ENCODE measurements at regions not wholly inside any gene's neighbourhood (a gene's known extent, or its start where the extent isn't known, plus 50 kb on each side); places are given as distances from the start of the nearest gene placed in this dataset.

DNA sequence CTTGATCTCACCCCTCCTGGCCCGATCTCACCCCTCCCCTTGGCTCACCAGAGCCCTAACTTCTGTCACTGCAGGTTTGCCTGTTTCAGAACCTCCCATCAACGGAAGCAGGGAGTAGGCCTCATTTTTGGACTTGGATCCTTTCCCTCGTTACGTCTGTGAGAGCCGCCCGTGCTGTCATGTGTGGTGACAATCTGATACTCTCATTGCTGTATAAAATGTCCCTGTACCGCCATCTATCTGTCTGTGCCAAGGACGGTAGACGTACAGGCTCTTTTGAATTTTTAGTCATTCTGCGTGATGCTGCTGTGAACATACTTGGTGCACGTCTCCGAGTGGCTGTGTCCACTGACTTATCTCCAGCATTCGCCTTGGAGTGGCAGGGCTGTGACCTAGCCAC is 1163.1 kb downstream of the BRD1 start:
- DNase-seq, result no peak

DNA sequence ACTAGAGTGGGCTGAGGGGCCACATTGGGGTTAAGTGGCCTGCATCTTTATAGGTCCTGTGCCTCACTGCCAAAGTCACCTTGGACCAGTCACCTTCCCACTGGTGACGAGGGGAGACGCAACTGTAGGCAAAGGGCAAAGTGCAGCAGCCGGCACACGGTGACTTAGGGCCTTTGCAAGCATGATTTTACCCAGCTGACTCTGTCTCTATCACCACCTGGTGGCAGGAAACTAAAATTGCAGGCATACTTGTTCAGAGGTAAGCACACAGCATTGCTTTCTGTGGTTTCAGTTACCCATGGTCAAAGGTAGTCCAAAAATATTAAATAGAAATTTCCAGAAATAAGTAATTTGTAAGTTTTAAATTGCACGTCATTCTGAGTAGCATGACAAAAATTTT is 1164.4 kb downstream of the BRD1 start:
- no peak for DNase-seq

DNA sequence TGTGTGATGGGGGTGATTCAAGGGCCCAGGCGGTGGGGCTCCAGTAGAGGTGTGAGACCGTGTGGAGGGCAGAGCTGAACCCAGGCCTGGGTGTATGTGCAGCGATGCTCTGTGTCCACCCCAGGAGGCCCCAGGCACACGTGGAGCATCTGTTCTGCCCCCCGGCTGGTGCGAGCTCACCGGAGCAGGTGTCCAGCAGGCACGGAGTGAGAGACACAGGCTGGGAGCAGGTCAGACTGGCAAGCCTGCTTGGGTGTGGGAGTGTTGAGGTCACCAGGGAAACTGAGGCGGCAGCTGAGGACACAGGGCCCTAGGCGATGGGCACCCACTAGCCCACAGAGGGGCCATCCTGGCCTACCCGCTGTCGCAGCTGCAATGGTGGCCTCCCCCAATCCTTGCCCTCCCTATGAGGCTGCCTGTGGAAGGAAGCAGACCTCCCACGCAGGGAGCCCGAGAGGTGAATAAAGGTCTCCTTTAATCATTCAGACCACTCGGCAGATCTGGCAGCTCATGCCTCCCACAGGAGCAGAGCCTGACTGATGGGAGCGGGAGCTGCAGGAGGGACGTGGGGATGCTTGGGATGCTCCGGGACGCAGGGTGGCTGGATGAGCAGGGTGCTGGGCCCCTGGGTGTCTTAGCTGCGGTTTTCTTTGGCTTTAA is 1165.1 kb downstream of the BRD1 start:
- DNase-seq, result no peak

DNA sequence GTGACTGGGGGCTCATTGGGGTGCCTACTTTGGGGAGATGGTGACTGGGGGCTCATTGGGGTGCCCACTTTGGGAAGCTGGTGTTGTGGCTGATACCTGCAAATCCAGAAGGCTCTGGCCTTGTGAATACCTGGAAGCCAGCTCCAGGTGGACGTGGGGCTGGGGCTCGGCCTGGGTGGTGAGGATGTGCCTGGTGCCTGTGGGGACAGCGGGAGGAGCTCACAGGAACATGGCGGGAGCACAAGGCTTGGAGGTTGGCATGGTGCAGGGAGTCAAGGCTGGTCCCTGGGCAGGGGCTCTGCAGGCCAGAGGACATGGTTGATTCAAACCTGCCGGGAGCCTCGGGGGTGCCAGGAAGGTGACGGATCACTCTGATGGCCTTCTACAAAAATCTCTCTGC is 1165.7 kb downstream of the BRD1 start:
- DNase-seq, result no peak

DNA sequence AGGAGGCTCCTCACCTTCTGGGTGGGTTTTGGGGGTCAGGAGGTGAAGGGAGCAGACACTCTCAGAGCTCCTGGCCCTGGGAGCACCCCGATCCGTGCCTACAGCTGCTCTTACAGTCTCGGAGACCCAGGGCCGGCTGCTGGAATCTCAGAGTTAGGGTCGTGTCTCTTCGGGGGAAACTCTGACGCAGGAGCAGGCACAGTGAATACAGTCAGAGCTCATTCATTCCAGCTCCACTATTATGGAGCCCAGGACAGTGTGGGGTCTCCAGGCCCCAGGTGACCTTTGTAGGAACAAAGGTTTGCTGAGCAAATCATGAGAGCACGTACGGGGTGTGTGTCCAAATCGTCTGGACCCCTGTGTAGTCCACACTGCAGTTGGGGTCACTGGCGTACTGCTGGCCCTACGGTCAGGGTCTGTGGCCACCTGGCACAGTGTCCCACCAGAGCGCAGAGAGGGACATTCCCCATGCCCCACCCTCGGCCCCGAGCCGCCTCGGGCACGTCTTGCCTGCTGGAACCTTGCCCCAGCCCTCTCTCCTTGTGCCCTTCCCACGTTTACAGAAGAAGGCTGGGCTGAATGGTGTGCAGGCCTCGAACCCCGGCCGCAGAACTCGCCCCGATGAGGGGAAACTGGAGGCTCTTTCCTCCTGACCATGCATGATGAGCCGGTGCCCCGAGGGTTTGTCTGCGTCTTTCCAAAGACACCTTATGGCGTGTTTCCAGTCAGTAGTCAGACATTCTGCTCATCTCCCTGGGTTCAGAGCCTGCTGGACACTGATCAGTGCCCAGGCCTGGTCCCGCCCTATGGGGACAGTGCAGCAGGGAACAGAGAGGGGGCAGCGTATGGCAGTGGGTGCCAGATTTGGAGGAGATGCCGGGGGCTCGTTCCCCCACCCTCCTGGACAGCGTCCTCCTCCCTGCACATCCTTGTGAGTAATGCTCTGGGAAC is 1166.6 kb downstream of the BRD1 start:
- no peak for DNase-seq

DNA sequence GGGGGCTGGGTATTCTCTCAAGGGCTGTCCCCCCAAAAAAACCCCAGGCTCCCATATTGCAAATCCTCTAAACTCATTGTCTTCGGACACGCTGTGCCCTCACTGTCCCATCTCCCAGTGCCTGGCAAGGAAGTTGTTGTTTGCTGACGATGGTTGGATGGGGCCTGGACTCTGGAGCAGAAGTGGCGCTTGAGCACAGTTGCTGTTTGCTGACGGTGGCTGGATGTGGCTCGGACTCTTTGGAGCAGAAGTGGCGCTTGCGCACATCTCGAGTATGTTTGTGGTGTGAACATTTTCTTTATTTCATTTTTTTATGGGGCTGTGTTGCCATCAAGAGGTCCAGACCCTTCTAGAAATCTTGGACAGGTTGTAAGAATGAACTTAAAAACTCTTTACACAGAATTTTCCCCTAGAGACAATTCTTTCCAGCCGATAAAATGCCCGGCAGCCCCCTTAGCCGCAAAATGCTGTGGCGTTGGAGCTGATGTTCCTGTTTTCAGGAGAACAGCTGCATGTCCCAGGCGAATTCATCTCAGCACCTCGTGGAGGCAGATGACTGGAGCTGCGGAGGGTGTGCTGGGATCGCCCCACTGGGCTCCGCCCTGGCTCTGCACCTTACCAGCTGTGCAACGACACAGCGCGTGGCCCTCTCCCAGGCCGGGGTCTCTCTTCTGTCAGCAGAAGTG is 1167.4 kb downstream of the BRD1 start:
- DNase-seq, result no peak

DNA sequence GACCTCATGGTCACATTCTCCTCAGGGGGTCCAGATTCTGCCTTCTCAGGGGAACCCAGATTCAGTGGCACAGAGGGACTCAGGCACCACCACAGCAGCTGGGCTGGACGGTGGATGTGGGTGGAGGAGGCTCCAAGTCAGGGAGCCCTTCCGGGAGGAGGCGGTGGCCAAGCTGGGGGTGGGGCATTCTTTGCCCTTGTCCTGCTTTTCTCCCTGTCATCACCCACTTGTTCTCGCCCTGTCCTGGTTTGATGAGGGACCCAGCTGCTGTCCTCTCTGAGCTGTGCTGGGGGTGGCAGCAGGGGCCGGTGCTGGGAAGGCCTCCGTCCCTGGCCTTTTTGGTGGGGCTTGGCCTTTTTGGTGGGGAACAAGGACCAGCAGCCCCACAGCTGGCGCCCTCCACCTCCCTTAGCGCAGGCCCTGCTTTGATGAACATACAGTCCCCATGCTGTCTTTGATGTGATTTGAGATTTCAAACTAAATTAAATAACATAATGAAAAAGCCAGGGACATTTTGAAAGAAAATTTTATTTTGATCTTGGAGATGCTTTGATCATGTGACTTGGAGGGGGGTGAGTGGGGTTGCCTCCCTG is 1168.2 kb downstream of the BRD1 start:
- DNase-seq, result no peak

DNA sequence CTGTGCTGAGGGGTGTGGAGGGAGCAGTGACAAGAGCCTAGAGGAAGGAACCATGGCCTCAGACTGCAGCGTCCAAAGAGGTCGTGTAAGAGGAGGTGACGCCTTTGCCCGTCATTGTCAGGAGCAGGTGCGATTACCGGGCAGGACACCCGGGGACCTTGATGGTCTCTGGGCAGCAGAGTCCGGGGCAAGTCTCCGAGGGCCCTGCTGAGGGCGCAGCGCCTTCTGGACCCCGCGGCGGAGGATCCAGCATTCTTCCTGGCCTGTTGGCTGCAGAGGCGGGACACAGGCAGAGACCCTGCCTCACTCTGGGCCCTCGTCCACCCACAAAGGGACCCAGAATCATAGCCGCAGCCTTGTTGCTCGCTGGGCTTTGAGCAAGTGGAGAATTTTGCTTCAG is 1168.8 kb downstream of the BRD1 start:
- no peak for DNase-seq

DNA sequence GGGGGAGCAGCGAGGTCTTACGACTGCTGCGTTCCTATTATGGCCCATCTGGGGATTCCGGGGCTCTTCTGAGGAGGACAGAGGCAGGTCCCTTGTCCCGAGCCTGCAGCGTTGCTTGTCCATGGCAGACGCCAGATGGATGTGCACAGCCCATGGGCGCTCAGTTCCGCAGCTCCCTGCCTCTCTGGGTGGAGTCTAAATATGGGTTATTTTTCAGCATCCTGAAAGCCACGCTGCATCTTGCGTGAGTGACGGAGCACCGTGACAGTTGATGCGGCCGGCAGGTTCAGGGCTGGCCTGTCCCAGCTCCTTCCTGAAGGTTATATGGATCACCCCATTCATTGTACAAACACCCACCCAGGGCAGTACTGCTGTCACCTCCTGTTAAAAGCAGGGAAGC is 1169.4 kb downstream of the BRD1 start:
- DNase-seq, result no peak

DNA sequence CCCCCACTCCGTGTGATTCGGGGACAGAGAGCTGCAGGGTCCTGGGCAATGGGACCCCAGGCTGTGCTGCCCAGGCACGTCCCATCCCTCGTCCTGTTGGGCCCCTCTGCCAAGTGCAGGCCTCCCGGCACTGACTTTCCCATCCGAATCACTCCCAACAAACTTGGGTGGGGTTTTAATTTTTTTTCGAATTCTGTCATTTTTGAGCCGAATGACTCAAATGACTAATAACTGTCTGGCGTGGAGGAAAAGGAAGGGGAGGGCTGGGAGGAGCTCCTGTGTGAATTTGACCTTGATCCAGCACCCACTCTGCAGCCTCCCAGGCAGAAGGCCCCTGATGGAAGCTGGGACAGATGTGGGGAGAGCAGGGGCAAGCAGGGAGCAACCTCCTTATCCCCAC is 1173.2 kb downstream of the BRD1 start:
- no peak for DNase-seq

DNA sequence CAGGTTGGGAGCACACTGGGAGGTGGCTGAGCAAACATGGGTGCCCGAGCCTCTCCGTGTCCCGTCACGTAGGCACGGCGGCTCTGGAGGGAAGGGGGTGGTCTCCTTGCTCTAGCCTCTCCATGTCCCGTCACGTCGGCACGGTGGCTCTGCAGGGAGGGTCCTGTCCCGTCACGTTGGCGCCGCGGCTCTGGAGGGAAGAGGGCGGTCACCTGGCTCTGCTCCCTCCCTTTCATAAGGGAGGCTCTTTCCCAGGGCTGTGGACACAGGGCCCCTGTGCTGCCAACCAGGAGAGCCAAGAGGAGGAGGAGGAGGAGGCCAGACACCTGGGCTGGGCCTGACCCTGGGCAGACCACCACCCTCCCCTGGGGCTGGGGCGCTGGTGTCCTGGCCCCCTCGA is 1173.7 kb downstream of the BRD1 start:
- DNase-seq, result no peak

DNA sequence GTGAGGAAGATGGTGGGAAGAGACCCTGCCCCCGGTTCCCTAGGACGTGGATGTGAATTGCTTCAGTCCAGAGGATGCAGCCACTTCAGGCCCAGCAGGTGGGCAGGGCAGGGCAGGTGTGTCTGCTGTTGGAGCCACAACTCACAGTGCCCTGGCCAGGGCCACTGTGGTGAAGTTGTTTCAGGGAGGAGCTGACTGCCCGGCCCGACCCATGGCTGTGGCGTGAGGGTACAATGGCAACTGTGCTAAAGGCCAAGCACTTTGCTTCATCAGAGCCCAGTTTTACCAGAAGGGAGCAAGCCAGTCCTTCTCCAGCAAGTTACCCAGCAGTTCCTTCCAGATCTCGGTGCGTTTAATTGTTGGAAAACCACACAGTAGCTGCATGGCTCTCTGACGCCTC is 1174.4 kb downstream of the BRD1 start:
- DNase-seq, result no peak

DNA sequence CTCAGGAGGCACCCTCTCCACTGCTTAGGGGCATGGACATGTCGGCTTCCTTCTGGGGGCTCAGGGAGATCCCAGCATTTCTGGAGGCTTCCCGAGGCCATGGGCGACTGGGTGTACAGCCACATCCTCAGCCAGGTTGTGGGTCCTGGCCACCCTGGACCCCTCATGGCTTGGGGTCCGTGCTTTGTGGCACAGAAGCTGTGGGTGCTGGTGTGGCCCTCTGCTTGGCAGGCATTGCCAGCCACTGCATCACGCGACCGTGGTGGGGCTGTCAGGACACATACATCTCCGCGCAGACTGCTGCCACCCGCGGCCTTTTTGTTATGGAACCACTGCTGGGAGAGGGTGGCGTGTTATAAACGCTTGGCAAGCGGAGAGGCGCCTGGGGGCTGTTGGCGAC is 1174.9 kb downstream of the BRD1 start:
- no peak for DNase-seq

DNA sequence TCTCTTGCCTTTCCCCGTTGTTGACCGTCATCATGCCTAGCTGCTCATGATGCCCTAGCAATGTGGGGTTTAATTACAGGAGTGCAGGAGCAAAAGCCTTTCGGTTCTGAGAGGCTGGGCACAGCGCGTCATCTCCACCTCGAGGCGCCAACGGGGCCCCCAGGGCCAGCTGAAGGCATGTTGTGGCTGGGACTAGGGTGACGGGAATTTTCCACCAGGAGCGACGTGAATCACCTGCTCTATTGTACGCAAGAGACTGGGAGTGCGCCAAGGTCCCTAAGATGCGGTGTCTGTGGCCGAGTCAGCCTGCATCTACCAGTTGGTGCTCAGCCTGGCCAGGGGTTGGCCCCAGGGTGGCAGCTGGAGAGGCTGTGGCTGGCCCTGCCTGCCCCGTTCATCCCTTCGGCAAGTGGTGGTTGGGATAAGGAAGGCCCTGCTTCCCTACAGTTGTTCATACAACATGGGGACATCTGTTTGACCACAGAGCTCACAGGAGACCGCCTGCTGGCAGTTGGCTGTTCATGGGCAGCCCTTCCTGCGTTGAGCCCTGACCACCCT is 1175.6 kb downstream of the BRD1 start:
- DNase-seq, result no peak

DNA sequence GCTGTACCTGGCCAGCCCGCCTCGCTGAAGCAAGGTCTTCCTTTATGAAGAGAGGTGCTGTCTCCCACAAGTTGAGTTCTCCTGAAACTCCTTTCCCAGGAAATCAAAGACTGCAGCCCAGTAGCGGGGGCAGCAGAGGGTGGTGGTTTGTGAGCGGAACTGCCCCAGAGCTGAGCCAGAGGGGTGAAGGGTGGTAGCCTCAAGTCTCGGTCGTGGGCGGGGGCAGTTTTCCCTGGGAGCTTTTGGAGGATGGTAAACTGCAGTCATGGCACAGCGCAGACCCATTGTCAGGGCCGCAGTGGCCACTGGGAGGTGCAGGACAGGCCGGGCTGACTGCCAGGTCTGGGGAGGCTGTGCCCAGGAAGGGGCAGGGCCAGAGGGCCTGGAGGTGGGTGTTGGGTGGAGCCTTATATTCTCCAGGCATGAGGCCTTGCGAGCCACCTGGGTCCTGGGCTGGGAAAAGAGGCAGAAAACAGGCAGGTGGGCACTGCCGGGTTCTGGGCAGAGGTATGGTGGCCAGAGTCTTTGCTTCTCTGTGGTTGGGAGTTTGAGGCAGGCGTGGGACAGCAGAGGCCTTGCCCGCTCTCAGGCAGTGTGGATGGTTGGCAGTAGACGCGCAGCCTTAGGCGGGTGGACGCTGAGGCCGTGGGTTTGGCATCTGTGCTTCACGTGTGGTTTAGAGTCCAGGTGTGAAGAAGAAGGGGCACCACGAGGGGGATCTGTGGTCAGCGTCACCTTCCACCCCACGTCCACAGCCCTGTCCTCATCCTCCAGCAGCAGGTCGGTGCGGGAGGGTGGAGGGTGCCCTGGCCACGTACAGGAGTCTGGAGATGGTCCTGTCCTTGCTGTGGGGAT is 1176.4 kb downstream of the BRD1 start:
- no peak for DNase-seq

DNA sequence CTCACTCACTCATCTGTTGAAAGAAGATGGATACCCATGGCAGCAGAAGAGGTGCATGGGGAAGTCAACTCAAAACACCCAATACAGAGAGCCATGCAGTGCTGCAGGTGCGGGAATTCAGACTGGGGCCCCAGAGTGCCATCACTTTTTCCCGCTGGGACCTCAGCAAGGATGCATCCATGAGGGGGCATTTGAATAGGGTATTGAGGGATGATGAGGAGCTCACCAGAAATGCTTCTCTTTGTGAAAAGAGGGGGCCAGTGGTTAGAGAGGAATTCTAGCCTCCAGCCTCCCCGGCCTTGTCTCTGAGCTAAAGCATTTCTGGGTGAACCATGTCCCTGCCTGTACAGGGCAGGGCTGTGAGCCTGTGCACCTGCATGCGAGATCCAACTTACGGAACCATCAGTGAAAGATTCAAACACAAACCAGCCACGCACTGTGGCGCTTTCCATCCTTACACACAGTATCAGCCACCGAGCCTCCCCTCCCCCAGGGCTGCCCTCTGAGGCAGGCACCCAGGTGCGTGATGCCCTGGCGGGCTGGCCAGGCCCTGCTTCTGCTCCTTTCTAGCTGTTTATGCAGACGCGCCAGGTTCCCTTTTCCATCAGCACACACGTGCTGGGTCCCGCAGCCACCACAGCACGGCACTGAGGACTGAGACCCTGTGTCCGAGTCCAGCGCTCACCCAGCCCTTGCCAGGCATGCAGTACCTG is 1177.2 kb downstream of the BRD1 start:
- DNase-seq, result no peak

DNA sequence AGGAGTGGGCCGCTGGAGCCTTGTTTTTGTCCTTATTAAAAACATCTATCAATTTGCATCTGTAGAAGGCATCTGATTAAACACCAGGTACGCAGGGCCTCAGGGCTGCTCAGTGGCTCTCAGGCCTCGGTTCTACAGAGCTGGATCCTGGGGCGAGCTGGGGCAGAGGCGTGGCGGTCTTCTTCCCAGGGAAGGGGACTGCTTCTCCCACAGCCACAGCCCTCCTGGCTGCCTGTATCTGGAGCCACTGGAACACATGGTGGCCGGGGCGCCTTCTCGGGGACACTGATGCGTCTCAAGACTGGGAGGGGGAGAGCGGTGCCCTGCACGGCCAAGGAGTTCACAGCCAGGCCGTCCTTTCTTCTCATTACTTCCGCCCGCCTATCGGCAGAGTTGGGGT is 1178.2 kb downstream of the BRD1 start:
- DNase-seq, result no peak

DNA sequence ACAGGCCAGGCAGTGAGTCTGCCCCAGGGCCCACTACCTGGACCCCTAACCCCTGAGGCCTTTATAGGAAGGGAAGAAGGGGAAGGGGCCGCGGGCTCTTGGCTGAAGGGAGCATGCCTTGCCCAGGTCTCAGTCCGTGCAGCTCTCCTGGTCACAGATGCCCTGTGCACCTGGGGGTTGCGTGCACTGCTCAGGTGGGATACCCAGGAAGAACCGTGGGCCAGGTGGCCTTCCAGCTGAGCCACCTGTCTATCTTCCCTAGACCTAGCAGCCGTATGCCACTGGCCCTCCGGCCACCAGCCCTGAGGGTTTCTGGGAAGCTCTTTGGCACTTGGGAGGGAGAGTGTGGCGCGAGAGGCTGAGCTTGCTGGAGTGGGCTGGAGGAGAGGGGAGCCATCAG is 1178.6 kb downstream of the BRD1 start:
- DNase-seq, result no peak

DNA sequence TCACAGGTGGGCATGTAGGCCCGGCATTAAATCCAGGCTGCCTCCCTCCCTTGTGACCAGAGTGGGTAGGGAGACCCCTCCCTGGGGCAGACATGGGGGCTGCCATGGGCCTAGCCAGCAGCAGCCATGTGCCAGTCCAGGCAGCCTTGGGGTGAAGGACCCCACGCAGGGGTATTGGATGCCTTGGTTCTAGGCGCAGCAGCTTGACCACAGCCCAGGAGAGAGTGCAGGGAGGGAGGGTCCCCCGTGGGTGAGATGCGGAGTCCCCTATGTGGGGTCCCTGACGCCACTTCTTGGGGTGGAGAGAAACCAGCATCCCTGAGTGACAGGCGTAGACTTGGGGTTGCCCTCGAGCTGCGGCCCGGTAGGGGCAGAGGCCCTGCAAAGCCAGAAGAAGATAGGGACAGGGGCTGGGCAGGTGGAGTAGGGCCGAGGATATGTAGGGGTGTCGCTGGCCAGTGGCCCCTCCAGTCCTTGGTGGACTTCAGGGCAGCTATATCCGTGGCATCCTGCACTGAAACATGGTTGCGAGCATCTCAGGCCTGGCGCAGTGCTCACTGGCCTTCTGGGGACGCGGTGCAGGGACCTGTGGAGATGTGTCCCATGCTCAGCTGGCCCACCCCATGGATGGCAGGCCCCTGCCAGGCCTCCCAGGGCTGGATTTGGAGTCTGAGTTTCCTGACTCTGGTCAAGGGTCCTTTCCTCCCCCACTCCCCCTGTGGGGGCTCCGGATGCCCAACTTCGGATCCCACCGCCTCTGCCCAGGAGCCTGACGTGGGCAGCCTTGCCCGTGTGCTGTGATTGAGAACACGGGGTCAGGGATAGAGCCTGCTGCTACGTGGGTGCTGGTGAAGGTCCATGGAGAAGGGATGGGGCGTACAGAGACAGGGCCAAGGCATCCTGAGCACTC is 1179.8 kb downstream of the BRD1 start:
- no peak for DNase-seq

DNA sequence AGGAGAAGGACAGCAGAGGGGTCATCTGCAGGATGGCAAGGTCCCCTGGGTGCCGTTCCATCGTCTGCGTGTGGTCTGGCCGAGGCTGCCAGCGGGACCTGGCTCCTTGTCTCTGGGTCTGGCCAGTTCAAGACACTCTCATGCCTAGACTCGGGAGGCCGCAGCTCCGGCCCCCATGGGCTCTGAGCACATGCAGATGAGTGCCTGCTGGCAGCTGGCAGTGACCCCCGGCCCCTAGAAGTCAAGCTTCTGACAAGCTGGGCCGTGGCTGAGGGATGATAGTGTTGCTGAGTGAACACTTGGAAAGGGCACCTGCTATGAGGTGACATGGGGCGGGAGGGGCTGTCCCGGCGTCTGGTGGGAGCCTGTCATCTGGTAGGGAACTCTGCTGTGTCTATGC is 1180.6 kb downstream of the BRD1 start:
- DNase-seq, result no peak
